Neural progenitor cell (in vitro differentiated cells): ENCODE measurements at regions not wholly inside any gene's neighbourhood (a gene's known extent, or its start where the extent isn't known, plus 50 kb on each side); places are given as distances from the start of the nearest gene placed in this dataset.

Source experiments
- EZH2 ChIP-seq: fragments of 200-600 bp; sonication (generic); IDR thresholded peaks from 2 replicates; pipeline ENCODE4 v1.6.1; 2017; ENCODE audit warnings: antibody characterized with exemption, mild to moderate bottlenecking, moderate library complexity
- EZH2phosphoT487 ChIP-seq: fragments of 200-600 bp; sonication (generic); IDR thresholded peaks from 2 replicates; pipeline ENCODE4 v1.6.1; 2017; ENCODE audit warnings: antibody characterized with exemption
- TF ChIP-seq, protein P1 (sequence below): fragments of 200-600 bp; sonication (generic); IDR thresholded peaks from 2 replicates; pipeline ENCODE4 v1.5.1; 2017; ENCODE audit warnings: antibody characterized with exemption, mild to moderate bottlenecking

GRCh38 chr6:120304223-120304622 lies 954.7 kb upstream of the MAN1A1 start:
- TF ChIP-seq, protein P1, sequence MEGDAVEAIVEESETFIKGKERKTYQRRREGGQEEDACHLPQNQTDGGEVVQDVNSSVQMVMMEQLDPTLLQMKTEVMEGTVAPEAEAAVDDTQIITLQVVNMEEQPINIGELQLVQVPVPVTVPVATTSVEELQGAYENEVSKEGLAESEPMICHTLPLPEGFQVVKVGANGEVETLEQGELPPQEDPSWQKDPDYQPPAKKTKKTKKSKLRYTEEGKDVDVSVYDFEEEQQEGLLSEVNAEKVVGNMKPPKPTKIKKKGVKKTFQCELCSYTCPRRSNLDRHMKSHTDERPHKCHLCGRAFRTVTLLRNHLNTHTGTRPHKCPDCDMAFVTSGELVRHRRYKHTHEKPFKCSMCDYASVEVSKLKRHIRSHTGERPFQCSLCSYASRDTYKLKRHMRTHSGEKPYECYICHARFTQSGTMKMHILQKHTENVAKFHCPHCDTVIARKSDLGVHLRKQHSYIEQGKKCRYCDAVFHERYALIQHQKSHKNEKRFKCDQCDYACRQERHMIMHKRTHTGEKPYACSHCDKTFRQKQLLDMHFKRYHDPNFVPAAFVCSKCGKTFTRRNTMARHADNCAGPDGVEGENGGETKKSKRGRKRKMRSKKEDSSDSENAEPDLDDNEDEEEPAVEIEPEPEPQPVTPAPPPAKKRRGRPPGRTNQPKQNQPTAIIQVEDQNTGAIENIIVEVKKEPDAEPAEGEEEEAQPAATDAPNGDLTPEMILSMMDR = no peak
- no peak for TF ChIP-seq EZH2
- TF ChIP-seq EZH2phosphoT487 = no peak
